Lung (tissue), 11 donors: ENCODE measurements at regions not wholly inside any gene's neighbourhood (a gene's known extent, or its start where the extent isn't known, plus 50 kb on each side); places are given as distances from the start of the nearest gene placed in this dataset.

Experiments
- ATAC-seq: fragments of 200-7000 bp; cut with Tn5 transposase; one replicate; pipeline ENCODE4 v1.9.1; 2020; ENCODE audit warnings: moderate number of reproducible peaks; ENCODE audit not compliant: insufficient read depth, low FRiP score
- DNase-seq, 3 donors: peaks; one replicate each; pipeline ENCODE4 v3.0.0-alpha.2; 2013 to 2017
- H3K27ac ChIP-seq, 2 donors: one replicate each; pipeline ENCODE4 v1.5.1; 2013; ENCODE audit warnings: mild to moderate bottlenecking in 2 of 2, moderate library complexity in 2 of 2, control low read depth in 1 of 2, inconsistent platforms in 1 of 2, low read depth in 1 of 2, low read length in 1 of 2
- H3K27me3 ChIP-seq, 3 donors: one replicate each; pipeline ENCODE4 v1.5.1; 2013; ENCODE audit warnings: low read length in 2 of 3; ENCODE audit not compliant: control insufficient read depth in 3 of 3, insufficient read depth in 3 of 3
- H3K36me3 ChIP-seq, 4 donors: one replicate each; pipeline ENCODE4 v1.5.1; 2013; ENCODE audit warnings: low read length in 4 of 4, mild to moderate bottlenecking in 1 of 4, moderate library complexity in 1 of 4; ENCODE audit not compliant: control insufficient read depth in 4 of 4, insufficient read depth in 4 of 4
- H3K4me1 ChIP-seq, 5 donors: one replicate each; pipeline ENCODE4 v1.5.1; 2013; ENCODE audit warnings: low read length in 5 of 5, mild to moderate bottlenecking in 2 of 5, moderate library complexity in 1 of 5; ENCODE audit not compliant: control insufficient read depth in 5 of 5, insufficient read depth in 5 of 5
- H3K4me3 ChIP-seq: one replicate; pipeline ENCODE4 v1.5.1; 2013; ENCODE audit warnings: mild to moderate bottlenecking, control low read depth, moderate library complexity
- H3K9ac ChIP-seq, 2 donors: one replicate each; pipeline ENCODE4 v1.5.1; 2013; ENCODE audit warnings: low read length in 2 of 2, control low read depth in 1 of 2; ENCODE audit not compliant: insufficient read depth in 1 of 2
- H3K9me3 ChIP-seq, 4 donors: one replicate each; pipeline ENCODE4 v1.5.1; 2013; ENCODE audit warnings: low read length in 3 of 4, mild to moderate bottlenecking in 1 of 4, moderate library complexity in 1 of 4; ENCODE audit not compliant: control insufficient read depth in 4 of 4, insufficient read depth in 3 of 4
- CTCF ChIP-seq: IDR thresholded peaks from 2 replicates; pipeline ENCODE4 v1.5.1; 2012; ENCODE audit warnings: mild to moderate bottlenecking; ENCODE audit errors: control extremely low read depth, extremely low read depth
- WGBS, 2 donors: extraction: QIAGEN DNeasy Blood & Tissue Kit; methylation state at CpG; one replicate each; pipeline ENCODE4 v1.1.7; 2013; 5-methylcytosine and 5-hydroxymethylcytosine counted together
- donor health status: control.
- donor health status: control.
- donor health status: Bipolar disorder and iron deficiency.
- donor health status: healthy.
- donor health status: DM: yes; HTN: yes; CAD: no.

DNA sequence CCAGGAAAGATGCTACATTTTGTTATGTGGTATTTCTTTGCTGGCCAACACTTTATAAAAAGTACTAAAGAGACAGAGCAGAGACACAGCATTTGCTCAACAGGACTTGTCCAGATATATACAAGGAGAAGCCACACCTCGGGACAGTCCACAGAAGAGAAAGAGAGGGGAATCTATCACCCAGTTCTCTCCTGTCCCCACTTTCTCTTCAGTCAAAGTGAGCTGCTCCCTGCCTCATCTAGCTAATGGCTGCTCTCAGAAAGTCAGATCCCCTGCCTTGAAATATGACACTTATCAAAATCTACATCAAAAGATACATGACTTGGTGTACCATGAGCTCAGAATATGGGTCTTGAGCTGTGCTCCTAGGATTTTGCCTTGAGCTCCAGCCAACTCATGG is 86.7 kb upstream of the SPDL1 start:
- Histone ChIP-seq H3K36me3 (no peaks in the 10 kb centered on the region), H3K9me3 (no peaks in the 10 kb centered on the region), H3K27me3 (no peaks in the 10 kb centered on the region), H3K4me1 (peaks cover 0 to 12% (median 0%) of the 10 kb centered on the region in 5 donors), H3K4me3 (no peak overlapping the region), H3K27ac (no peak overlapping the region), H3K9ac (no peak overlapping the region)
- DNase-seq (no peak), ATAC-seq (no peak)
- 67 to 90% methylated on average over 1 of the region's 1 CpG for WGBS, 2 donors
- TF ChIP-seq CTCF = no peak

DNA sequence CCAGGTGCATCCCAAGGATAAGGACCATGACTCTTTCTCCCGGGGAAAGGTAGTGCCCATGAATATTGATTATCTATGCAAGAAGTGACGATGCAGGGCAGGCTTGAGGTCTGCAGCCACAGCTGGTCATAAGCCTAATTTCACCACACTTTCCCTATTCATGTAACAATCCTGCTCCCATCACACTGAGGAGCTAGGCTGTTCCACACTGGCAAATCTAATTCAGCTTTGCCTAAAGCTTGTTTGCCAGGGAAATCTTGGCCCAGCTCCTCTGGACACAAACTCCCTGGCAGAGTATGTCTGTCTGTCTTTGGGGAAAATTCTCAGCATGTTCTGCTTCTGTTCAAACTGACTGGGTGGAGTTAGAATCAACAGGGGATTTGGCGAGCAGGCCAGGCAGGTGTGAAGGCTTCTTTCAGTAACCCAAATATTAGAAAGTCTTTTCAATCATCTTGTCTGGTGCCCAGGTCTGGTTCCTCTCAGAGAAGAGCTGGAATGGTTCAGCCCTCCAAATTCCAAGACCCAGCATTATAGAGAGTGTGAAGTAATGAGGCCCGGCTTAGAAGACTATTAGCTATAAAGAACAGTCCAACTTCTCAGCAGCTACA is 88.5 kb upstream of the SPDL1 start:
- Histone ChIP-seq H3K36me3 (no peaks in the 10 kb centered on the region), H3K27me3 (no peaks in the 10 kb centered on the region), H3K27ac (no peak overlapping the region), H3K4me1 (peaks cover 0 to 12% (median 0%) of the 10 kb centered on the region in 5 donors), H3K9ac (no peak overlapping the region), H3K9me3 (no peaks in the 10 kb centered on the region), H3K4me3 (no peak overlapping the region)
- no peak for ATAC-seq
- no peak for TF ChIP-seq CTCF
- WGBS, 2 donors = 73 to 82% methylated on average over 4 of the region's 4 CpGs
- DNase-seq = peak in 2 of 3 donors; percentile 30 to 40

DNA sequence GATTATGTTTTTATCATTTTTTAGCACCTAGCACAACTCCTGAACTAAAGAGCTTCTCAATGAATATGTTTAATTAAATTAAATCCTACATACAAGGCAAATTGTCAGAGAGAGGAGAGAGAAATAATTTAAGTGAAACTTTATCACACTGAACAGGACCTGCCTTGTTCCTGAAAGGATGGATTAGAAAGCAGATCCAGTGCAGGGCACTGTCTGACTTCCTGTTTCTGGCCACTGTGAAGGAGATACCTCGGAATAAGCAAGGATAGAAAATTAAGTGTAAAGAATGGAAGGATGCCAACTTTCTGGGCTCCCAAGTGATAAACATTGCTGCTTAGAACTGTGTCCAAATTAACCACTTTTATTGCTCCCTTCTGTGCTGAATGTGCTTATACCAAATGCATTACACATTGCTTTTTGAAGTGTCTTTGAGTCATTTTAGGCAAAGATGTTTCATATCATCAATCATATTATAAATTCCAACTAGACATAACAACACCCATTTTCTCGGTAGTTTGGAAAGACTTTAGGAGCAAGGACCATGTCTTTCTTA is 89.1 kb upstream of the SPDL1 start:
- H3K4me3 ChIP-seq = no peak overlapping the region
- H3K4me1 ChIP-seq = peaks cover 0 to 12% (median 0%) of the 10 kb centered on the region in 5 donors
- peak in 2 of 3 donors; percentile 75 to 78 for DNase-seq
- WGBS, 2 donors = 21 to 25% methylated on average over 2 of the region's 2 CpGs
- H3K9me3 ChIP-seq = no peaks in the 10 kb centered on the region
- no peak for ATAC-seq
- H3K27me3 ChIP-seq = no peaks in the 10 kb centered on the region
- no peak overlapping the region for H3K27ac ChIP-seq
- no peak for TF ChIP-seq CTCF
- H3K36me3 ChIP-seq = no peaks in the 10 kb centered on the region
- H3K9ac ChIP-seq = no peak overlapping the region

DNA sequence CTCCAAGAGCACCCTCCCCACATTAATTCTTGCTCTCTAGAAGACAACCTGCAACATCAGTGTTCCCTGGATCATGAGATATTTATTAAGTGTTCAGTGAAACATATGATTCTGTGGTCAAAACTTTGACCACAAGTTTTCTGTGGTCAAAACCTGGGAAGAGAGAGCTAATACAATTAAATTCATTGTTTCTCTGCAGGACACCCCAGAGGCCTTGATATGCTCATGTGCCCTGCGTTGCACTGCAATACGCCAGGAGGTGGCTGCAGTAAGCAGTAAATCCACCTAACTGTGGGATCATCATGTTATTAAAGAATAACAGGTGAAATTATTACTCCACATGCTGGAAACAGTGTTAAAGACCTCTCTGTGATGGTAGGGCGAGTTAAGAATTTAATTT is 109.3 kb upstream of the SPDL1 start:
- no peak for TF ChIP-seq CTCF
- H3K27me3 ChIP-seq = no peaks in the 10 kb centered on the region
- no peaks in the 10 kb centered on the region for H3K4me1 ChIP-seq
- DNase-seq (no peak), ATAC-seq (no peak)
- H3K9me3 ChIP-seq = no peaks in the 10 kb centered on the region
- H3K9ac ChIP-seq = no peak overlapping the region
- WGBS, 2 donors = 58 to 78% methylated on average over 3 of the region's 3 CpGs
- no peaks in the 10 kb centered on the region for H3K36me3 ChIP-seq
- no peak overlapping the region for H3K27ac ChIP-seq
- no peak overlapping the region for H3K4me3 ChIP-seq
